Breast epithelium (tissue), 3 donors: ENCODE measurements at regions not wholly inside any gene's neighbourhood (a gene's known extent, or its start where the extent isn't known, plus 50 kb on each side); places are given as distances from the start of the nearest gene placed in this dataset.

Experiments
- POLR2A ChIP-seq: fragments of 450-650 bp; IDR thresholded peaks from one replicate; pipeline ENCODE4 v1.6.1; 2016; ENCODE audit warnings: antibody characterized with exemption, mild to moderate bottlenecking, moderate library complexity
- POLR2AphosphoS5 ChIP-seq, 3 donors: sonication (generic); formaldehyde crosslinking; IDR thresholded peaks; one replicate each; pipeline ENCODE4 v1.6.1; 2017; ENCODE audit warnings: antibody characterized with exemption in 3 of 3
- TF ChIP-seq, protein P1 (sequence below), 3 donors: fragments of 450-650 bp; IDR thresholded peaks; one replicate each; pipeline ENCODE4 v1.5.1; 2016 to 2017; ENCODE audit warnings: antibody characterized with exemption in 3 of 3, mild to moderate bottlenecking in 3 of 3, moderate library complexity in 3 of 3

DNA sequence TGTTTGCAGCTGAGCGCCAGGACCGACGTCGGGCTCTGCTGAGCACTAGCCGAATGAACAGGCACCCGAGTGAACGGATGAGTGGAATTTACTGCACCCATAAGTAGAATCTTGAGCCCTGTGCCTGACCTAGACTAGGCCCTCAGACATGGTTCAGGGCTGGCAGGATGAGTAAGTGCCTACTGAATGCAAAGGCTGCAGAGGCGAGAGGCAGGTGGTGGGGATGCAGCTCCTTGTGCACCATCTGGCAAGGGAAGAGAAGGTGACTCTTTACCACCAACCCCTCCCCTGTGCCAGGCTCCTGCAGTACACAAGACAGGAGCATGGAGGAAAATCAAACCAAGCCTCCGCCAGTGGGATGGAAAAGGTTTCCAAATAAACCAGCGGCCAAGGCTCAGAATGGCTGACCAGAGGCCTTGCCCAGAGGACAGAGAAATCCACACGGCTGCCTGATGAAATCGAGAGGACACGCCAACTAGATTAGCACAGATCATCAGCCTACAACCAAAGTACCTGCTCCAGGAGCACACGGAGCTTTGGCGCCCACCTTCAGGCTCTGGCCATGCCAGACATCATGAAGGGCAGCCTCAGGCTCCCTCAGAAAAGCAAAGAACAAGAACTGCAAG lies 141.7 kb upstream of the IQSEC1 start:
- TF ChIP-seq POLR2AphosphoS5 (IDR thresholded peaks at IDR 0.05) (no peak), POLR2A (no peak)
- TF ChIP-seq, protein P1, sequence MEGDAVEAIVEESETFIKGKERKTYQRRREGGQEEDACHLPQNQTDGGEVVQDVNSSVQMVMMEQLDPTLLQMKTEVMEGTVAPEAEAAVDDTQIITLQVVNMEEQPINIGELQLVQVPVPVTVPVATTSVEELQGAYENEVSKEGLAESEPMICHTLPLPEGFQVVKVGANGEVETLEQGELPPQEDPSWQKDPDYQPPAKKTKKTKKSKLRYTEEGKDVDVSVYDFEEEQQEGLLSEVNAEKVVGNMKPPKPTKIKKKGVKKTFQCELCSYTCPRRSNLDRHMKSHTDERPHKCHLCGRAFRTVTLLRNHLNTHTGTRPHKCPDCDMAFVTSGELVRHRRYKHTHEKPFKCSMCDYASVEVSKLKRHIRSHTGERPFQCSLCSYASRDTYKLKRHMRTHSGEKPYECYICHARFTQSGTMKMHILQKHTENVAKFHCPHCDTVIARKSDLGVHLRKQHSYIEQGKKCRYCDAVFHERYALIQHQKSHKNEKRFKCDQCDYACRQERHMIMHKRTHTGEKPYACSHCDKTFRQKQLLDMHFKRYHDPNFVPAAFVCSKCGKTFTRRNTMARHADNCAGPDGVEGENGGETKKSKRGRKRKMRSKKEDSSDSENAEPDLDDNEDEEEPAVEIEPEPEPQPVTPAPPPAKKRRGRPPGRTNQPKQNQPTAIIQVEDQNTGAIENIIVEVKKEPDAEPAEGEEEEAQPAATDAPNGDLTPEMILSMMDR (IDR thresholded peaks at IDR 0.05) = no peak
